AG09309 (cell line): ENCODE measurements at regions not wholly inside any gene's neighbourhood (a gene's known extent, or its start where the extent isn't known, plus 50 kb on each side); places are given as distances from the start of the nearest gene placed in this dataset.

Source experiments
- DNase-seq: peaks from one replicate; pipeline ENCODE4 v3.0.0-alpha.2; 2010; ENCODE audit warnings: low read depth
- H3K4me3 ChIP-seq: 2 replicates; pipeline ENCODE4 v1.5.1; 2011; ENCODE audit warnings: mild to moderate bottlenecking, low read depth, low read length, moderate library complexity; ENCODE audit not compliant: control insufficient read depth
- CTCF ChIP-seq: IDR thresholded peaks from 2 replicates; pipeline ENCODE4 v1.5.1; 2011; ENCODE audit warnings: mild to moderate bottlenecking, low read depth, low read length, inconsistent platforms; ENCODE audit not compliant: insufficient read depth, control insufficient read depth; ENCODE audit errors: missing control alignments

GRCh38 chrX:112377481-112377880 is 294.9 kb upstream of the TRPC5 start:
- no peak for TF ChIP-seq CTCF
- no peak for DNase-seq

GRCh38 chrX:112368371-112368770 is 285.8 kb upstream of the TRPC5 start:
- no peak overlapping the region for H3K4me3 ChIP-seq
- no peak for DNase-seq
- no peak for TF ChIP-seq CTCF

More at GRCh38 chrX:112377481-112377880, 294.9 kb upstream of the TRPC5 start:
- H3K4me3 ChIP-seq: no peak overlapping the region

GRCh38 chrX:112367065-112367464 is 284.5 kb upstream of the TRPC5 start:
- TF ChIP-seq CTCF: no peak
- DNase-seq: no peak

GRCh38 chrX:112359906-112360305 is 277.3 kb upstream of the TRPC5 start:
- no peak overlapping the region for H3K4me3 ChIP-seq
- DNase-seq: no peak
- no peak for TF ChIP-seq CTCF

More at GRCh38 chrX:112367065-112367464, 284.5 kb upstream of the TRPC5 start:
- no peak overlapping the region for H3K4me3 ChIP-seq

- no peak overlapping the region for H3K4me3 ChIP-seq
- TF ChIP-seq CTCF: no peak
- no peak for DNase-seq
These were observed 273.4 kb upstream of the TRPC5 start for GRCh38 chrX:112355931-112356330.

GRCh38 chrX:112341598-112341997 is 259.0 kb upstream of the TRPC5 start:
- DNase-seq: no peak
- no peak for TF ChIP-seq CTCF
- H3K4me3 ChIP-seq: no peak overlapping the region

GRCh38 chrX:112313201-112313600 is 230.6 kb upstream of the TRPC5 start:
- H3K4me3 ChIP-seq: no peak overlapping the region
- DNase-seq: no peak
- TF ChIP-seq CTCF: no peak
